Smooth muscle cell (in vitro differentiated cells): ENCODE measurements at regions not wholly inside any gene's neighbourhood (a gene's known extent, or its start where the extent isn't known, plus 50 kb on each side); places are given as distances from the start of the nearest gene placed in this dataset.

Source experiments
- DNase-seq: peaks from one replicate; lab custom pipeline; 2025; ENCODE audit not compliant: unreplicated experiment; lab: John Stamatoyannopoulos, UW
- H2AFZ ChIP-seq: fragments of 200-600 bp; sonication (generic); 2 replicates; pipeline ENCODE4 v1.6.0; 2016; ENCODE audit warnings: antibody characterized with exemption, low read depth, mild to moderate bottlenecking
- H3F3A ChIP-seq: fragments of 200-600 bp; sonication (generic); 2 replicates; pipeline ENCODE4 v1.6.0; 2017; ENCODE audit warnings: antibody characterized with exemption, low read depth
- H3K27ac ChIP-seq: fragments of 200-600 bp; sonication (generic); 2 replicates; pipeline ENCODE4 v1.5.1; 2016; ENCODE audit warnings: low read depth, mild to moderate bottlenecking
- H3K27me3 ChIP-seq: fragments of 200-600 bp; sonication (generic); 2 replicates; pipeline ENCODE4 v1.6.1; 2016; ENCODE audit warnings: low read depth, mild to moderate bottlenecking
- H3K36me3 ChIP-seq: fragments of 200-600 bp; sonication (generic); 2 replicates; pipeline ENCODE4 v1.5.1; 2016; ENCODE audit warnings: low read depth
- H3K4me1 ChIP-seq: fragments of 200-600 bp; sonication (generic); 2 replicates; pipeline ENCODE4 v1.5.1; 2016; ENCODE audit warnings: low read depth
- H3K4me2 ChIP-seq: fragments of 200-600 bp; sonication (generic); 2 replicates; pipeline ENCODE4 v1.6.0; 2016; ENCODE audit warnings: mild to moderate bottlenecking
- H3K4me3 ChIP-seq: fragments of 200-600 bp; sonication (generic); 2 replicates; pipeline ENCODE4 v1.5.1; 2016; ENCODE audit warnings: mild to moderate bottlenecking
- H3K79me2 ChIP-seq: fragments of 200-600 bp; sonication (generic); 2 replicates; pipeline ENCODE4 v1.6.0; 2016; ENCODE audit warnings: low read depth, mild to moderate bottlenecking
- H3K9ac ChIP-seq: fragments of 200-600 bp; sonication (generic); 2 replicates; pipeline ENCODE4 v1.6.0; 2016; ENCODE audit warnings: low read depth
- H3K9me3 ChIP-seq: fragments of 200-600 bp; sonication (generic); replicated peaks from 2 replicates; pipeline ENCODE4 v1.5.1; 2016; ENCODE audit warnings: low read depth
- H4K20me1 ChIP-seq: fragments of 200-600 bp; sonication (generic); 2 replicates; pipeline ENCODE4 v1.6.0; 2016; ENCODE audit warnings: low read depth
- WGBS: methylation state at CpG from one replicate; pipeline ENCODE4 v1.1.7; 2016; ENCODE audit warnings: low lambda C conversion rate; 5-methylcytosine and 5-hydroxymethylcytosine counted together
- TF ChIP-seq, protein P1 (sequence below): fragments of 200-600 bp; sonication (generic); IDR thresholded peaks from 2 replicates; pipeline ENCODE4 v1.5.1; 2017; ENCODE audit warnings: borderline replicate concordance, mild to moderate bottlenecking, antibody characterized with exemption; ENCODE audit not compliant: insufficient read depth, poor library complexity, severe bottlenecking

DNA sequence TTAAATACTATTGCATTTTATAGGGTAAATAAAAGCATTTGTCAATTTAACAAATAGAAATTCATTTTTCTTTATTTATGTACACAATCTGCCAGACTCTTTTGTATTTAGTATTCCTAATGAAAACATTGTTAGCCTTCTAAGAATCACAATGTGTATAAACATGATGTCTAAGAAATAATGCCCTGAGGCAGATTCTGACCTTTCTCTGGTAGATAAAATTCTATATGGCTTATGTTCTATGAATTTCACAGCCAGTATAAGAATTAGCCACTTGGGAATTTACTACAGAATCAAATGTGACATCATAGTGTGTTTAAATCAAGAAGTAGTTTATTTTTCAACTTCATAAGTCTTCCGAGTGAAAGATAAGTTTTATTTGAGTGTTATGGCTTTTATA, 457.4 kb downstream of the ZIC1 start:
- WGBS, result 60% methylated on average over 1 of the region's 1 CpG
- Histone ChIP-seq H3K4me2 (no peak overlapping the region), H3K4me3 (no peak overlapping the region), H3K9me3 (peaks cover 4% of the 10 kb centered on the region), H2AFZ (no peak overlapping the region), H3K36me3 (no peaks in the 10 kb centered on the region), H3F3A (no peaks in the 10 kb centered on the region), H3K27ac (no peak overlapping the region), H3K9ac (no peak overlapping the region), H3K27me3 (no peaks in the 10 kb centered on the region), H4K20me1 (no peaks in the 10 kb centered on the region), H3K4me1 (no peaks in the 10 kb centered on the region), H3K79me2 (no peaks in the 10 kb centered on the region)
- DNase-seq, result no peak
- TF ChIP-seq, protein P1, sequence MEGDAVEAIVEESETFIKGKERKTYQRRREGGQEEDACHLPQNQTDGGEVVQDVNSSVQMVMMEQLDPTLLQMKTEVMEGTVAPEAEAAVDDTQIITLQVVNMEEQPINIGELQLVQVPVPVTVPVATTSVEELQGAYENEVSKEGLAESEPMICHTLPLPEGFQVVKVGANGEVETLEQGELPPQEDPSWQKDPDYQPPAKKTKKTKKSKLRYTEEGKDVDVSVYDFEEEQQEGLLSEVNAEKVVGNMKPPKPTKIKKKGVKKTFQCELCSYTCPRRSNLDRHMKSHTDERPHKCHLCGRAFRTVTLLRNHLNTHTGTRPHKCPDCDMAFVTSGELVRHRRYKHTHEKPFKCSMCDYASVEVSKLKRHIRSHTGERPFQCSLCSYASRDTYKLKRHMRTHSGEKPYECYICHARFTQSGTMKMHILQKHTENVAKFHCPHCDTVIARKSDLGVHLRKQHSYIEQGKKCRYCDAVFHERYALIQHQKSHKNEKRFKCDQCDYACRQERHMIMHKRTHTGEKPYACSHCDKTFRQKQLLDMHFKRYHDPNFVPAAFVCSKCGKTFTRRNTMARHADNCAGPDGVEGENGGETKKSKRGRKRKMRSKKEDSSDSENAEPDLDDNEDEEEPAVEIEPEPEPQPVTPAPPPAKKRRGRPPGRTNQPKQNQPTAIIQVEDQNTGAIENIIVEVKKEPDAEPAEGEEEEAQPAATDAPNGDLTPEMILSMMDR, result no peak

DNA sequence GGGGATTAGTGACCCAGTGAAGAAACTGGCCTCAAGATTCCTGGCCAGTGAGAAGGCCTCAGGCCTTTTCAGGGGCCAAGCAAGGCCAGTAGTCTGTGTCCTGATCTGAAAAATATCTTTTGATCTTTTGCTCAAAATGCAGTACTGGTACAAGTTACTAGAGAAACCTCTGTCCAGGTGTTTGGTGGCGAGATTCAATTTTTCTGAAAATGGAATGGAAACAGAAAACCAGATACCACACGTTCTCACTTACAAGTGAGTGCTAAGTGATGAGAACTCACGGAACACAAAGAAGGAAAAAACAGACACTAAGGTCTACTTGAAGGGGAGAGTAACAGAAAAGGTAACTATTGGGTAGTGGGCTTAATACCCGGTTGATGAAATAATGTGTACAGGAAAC, 463.4 kb downstream of the ZIC1 start:
- Histone ChIP-seq H3K27ac (no peak overlapping the region), H4K20me1 (no peaks in the 10 kb centered on the region), H3K4me1 (no peaks in the 10 kb centered on the region), H3K79me2 (no peaks in the 10 kb centered on the region), H3K9ac (no peak overlapping the region), H3F3A (no peaks in the 10 kb centered on the region), H3K27me3 (no peaks in the 10 kb centered on the region), H3K36me3 (no peaks in the 10 kb centered on the region), H3K9me3 (no peaks in the 10 kb centered on the region), H3K4me3 (no peak overlapping the region), H3K4me2 (no peak overlapping the region), H2AFZ (no peak overlapping the region)
- WGBS, result 83% methylated on average over 4 of the region's 4 CpGs
- no peak for DNase-seq
- TF ChIP-seq, protein P1, result no peak

DNA sequence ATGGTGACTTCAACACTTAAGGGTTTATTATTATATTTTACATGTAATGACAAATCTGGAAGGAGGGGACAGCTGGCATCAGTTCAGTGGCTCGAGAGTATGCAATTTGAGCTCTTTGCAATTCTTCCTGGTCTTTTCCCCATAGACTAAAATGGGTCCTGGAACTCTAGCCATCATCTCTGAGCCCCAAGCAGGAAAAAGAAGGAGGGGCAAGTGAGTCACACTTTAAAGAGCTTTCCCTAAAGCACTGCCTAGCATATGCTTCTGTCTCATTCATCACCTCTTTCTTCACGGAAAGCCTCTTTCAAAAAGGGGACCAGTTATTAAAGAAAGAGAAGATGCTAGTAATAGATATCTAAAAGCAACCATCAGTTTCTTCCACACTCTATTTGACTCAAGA, 466.3 kb downstream of the ZIC1 start:
- H4K20me1 ChIP-seq, result no peaks in the 10 kb centered on the region
- H3K79me2 ChIP-seq, result no peaks in the 10 kb centered on the region
- no peaks in the 10 kb centered on the region for H3K4me1 ChIP-seq
- no peak overlapping the region for H2AFZ ChIP-seq
- H3K27me3 ChIP-seq, result no peaks in the 10 kb centered on the region
- no peaks in the 10 kb centered on the region for H3K36me3 ChIP-seq
- no peaks in the 10 kb centered on the region for H3K9me3 ChIP-seq
- H3K27ac ChIP-seq, result no peak overlapping the region
- H3K9ac ChIP-seq, result no peak overlapping the region
- no peak overlapping the region for H3K4me3 ChIP-seq
- H3K4me2 ChIP-seq, result no peak overlapping the region
- no peak for DNase-seq
- H3F3A ChIP-seq, result no peaks in the 10 kb centered on the region
- WGBS, result 46% methylated on average over 2 of the region's 2 CpGs
- TF ChIP-seq, protein P1, result no peak

DNA sequence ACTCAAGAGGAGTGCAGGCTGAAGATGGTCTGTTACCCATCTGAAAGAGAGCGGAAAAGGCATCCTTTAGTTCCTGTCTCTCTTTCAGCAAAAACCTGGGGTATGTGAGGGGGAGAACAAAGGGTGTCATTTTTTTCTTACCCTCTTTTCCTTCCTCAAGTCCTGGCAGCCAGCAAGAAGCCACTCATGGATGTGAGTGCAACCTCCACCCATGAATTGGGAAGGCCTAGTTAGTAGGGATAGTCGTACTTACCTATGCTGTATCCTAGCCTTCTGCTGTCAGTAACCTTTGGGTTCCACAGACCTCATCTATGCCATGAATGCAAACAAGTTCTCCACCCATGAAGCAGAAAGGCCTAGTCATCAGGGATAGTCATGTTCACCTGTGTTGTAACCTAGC, 472.8 kb downstream of the ZIC1 start:
- no peak overlapping the region for H3K9ac ChIP-seq
- 84% methylated on average over 2 of the region's 2 CpGs for WGBS
- no peak overlapping the region for H2AFZ ChIP-seq
- no peaks in the 10 kb centered on the region for H3F3A ChIP-seq
- H3K36me3 ChIP-seq, result no peaks in the 10 kb centered on the region
- H4K20me1 ChIP-seq, result no peaks in the 10 kb centered on the region
- H3K79me2 ChIP-seq, result no peaks in the 10 kb centered on the region
- peaks cover 5% of the 10 kb centered on the region for H3K9me3 ChIP-seq
- H3K4me3 ChIP-seq, result no peak overlapping the region
- no peak overlapping the region for H3K27ac ChIP-seq
- H3K4me1 ChIP-seq, result no peaks in the 10 kb centered on the region
- no peak for DNase-seq
- TF ChIP-seq, protein P1, result no peak
- H3K4me2 ChIP-seq, result no peak overlapping the region
- H3K27me3 ChIP-seq, result no peaks in the 10 kb centered on the region
